ENCODE measurements at regions not wholly inside any gene's neighbourhood (a gene's known extent, or its start where the extent isn't known, plus 50 kb on each side); places are given as distances from the start of the nearest gene placed in this dataset.

DNA sequence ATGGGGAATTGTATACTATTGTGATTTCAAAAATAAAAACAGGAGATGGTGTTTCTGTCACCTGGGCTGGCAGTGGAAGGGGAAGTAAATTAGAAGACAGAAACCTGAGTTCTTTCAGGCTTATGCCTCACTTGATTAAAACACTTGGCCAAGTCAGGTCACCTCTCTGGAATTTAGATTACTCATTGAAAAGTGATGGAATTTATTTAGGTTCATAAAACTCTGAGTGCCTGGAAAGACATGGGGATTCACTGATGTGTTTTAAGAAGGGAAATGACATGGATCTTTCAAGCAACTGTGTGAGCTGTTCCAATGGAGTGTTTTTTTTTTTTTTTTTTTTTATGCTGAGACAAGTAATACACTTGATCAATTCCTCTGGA lies 400.1 kb downstream of the TMEM135 start:
- DNase-seq (no peak), ATAC-seq (no peak)
- H3K9me3 ChIP-seq: no peaks in the 10 kb centered on the region
- TF ChIP-seq, protein P1, sequence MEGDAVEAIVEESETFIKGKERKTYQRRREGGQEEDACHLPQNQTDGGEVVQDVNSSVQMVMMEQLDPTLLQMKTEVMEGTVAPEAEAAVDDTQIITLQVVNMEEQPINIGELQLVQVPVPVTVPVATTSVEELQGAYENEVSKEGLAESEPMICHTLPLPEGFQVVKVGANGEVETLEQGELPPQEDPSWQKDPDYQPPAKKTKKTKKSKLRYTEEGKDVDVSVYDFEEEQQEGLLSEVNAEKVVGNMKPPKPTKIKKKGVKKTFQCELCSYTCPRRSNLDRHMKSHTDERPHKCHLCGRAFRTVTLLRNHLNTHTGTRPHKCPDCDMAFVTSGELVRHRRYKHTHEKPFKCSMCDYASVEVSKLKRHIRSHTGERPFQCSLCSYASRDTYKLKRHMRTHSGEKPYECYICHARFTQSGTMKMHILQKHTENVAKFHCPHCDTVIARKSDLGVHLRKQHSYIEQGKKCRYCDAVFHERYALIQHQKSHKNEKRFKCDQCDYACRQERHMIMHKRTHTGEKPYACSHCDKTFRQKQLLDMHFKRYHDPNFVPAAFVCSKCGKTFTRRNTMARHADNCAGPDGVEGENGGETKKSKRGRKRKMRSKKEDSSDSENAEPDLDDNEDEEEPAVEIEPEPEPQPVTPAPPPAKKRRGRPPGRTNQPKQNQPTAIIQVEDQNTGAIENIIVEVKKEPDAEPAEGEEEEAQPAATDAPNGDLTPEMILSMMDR (IDR thresholded peaks at IDR 0.05): no peak
- intact Hi-C loops (cut with DNase I): no loop called here
- H3K4me3 ChIP-seq: no peak overlapping the region
- H3K4me1 ChIP-seq: no peaks in the 10 kb centered on the region
- H3K27me3 ChIP-seq: no peaks in the 10 kb centered on the region
- H3K36me3 ChIP-seq: no peaks in the 10 kb centered on the region
- H3K27ac ChIP-seq: no peak overlapping the region

DNA sequence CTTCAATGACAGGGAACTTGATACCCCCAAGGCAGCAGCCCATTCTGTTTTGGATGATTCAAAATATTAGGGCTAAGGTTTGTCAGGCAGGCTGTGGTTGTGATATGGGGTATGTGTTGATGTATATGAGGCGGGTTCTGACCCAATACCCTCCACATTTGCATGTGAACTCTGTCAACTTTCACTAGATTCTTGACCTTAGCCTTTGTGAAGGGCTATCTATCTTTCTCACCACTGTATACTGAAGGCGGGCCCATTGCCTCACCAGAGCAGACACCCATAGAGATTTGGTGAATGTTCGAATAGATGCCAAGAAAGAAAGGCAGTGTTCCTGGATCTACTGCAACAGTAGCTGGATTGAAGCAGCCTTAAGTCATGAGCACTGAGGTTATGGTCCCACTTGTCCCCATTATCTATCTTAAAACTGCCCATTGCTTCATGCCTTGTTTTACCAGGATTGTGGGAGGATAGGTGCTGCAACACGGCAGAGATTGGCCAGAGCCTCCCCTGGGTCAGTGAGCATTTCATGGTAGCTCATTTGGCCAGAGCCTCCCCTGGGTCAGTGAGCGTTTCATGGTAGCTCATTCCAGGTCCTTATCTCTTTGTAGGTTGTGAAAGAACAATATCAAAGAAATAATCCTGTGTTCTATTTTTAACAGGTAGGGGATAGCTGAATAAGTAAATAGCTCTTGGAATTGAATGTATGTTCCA lies 399.6 kb downstream of the TMEM135 start:
- intact Hi-C loops (cut with DNase I): no loop called here
- H3K27ac ChIP-seq: no peak overlapping the region
- ATAC-seq: no peak
- H3K36me3 ChIP-seq: no peaks in the 10 kb centered on the region
- no peaks in the 10 kb centered on the region for H3K27me3 ChIP-seq
- H3K4me3 ChIP-seq: no peak overlapping the region
- DNase-seq: no peak
- H3K9me3 ChIP-seq: no peaks in the 10 kb centered on the region
- TF ChIP-seq, protein P1 (IDR thresholded peaks at IDR 0.05): no peak
- H3K4me1 ChIP-seq: no peaks in the 10 kb centered on the region

DNA sequence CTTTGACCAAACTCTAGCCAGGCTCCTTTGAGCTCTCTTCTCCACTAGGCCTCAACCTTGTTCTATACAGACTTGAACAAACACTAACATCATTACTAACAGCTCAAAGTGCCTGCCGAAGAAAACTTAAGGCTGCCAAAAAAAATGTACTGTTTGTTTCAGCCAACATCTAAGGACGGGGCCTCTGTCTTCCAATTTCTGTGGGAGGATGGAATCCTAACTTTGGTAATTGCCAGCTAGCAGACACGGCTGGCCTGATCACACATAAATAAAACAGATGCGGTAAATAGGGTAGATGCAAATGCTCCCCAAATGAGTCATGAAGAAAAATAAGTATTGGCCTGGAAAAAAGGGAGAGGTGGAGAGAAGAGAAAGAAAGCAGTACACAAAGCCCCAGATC lies 394.3 kb downstream of the TMEM135 start:
- Histone ChIP-seq H3K4me3 (no peak overlapping the region), H3K27ac (no peak overlapping the region), H3K4me1 (no peaks in the 10 kb centered on the region), H3K36me3 (no peaks in the 10 kb centered on the region), H3K9me3 (no peaks in the 10 kb centered on the region), H3K27me3 (no peaks in the 10 kb centered on the region)
- TF ChIP-seq, protein P1 (IDR thresholded peaks at IDR 0.05): no peak
- intact Hi-C loops (cut with DNase I): no loop called here
- no peak for ATAC-seq
- DNase-seq: no peak

DNA sequence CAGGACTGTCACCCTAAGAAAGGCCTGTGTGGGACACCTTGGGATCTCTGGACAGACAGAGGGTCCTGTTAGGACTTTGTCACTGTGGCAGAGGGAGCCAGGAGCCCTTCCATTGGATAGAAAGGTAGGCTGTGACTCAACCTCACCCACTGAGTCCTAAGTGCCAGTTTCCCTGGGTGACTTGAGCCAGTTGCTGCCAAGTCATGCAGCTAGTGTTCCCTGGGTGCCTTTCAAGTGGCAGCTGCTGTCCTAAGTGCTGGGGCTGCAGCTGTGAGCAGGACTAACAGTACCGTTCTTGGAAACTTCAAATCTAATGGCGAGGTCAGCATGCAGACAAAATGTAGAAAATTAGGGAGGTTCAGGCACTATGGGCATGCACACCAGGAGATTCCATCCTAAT lies 393.7 kb downstream of the TMEM135 start:
- no peak for ATAC-seq
- TF ChIP-seq, protein P1 (IDR thresholded peaks at IDR 0.05): no peak
- Histone ChIP-seq H3K27me3 (no peaks in the 10 kb centered on the region), H3K27ac (no peak overlapping the region), H3K36me3 (no peaks in the 10 kb centered on the region), H3K4me3 (no peak overlapping the region), H3K9me3 (no peaks in the 10 kb centered on the region), H3K4me1 (no peaks in the 10 kb centered on the region)
- no peak for DNase-seq
- intact Hi-C loops (cut with DNase I): no loop called here

DNA sequence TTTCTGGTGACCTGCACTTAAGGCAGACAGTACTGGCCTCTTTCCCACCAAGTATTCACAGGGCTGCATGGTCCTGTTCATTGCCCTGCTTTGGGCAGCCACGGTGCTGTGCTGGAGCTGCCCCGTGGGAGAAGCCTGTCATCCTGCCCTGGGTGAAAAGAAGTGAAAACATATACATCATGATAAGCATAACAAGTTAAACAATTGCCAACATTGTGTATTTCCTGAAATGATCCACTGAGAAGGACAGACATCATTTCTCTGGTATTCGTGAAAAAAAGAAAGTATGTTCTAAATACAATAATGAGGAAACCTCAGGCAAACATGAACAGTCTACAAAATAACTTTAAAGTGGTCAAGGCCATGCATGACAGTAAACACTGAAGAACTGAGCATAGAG lies 393.1 kb downstream of the TMEM135 start:
- ATAC-seq (no peak), DNase-seq (no peak)
- Histone ChIP-seq H3K4me3 (no peak overlapping the region), H3K9me3 (no peaks in the 10 kb centered on the region), H3K27ac (no peak overlapping the region), H3K27me3 (no peaks in the 10 kb centered on the region), H3K36me3 (no peaks in the 10 kb centered on the region), H3K4me1 (no peaks in the 10 kb centered on the region)
- intact Hi-C loops (cut with DNase I): no loop called here
- TF ChIP-seq, protein P1 (IDR thresholded peaks at IDR 0.05): no peak

DNA sequence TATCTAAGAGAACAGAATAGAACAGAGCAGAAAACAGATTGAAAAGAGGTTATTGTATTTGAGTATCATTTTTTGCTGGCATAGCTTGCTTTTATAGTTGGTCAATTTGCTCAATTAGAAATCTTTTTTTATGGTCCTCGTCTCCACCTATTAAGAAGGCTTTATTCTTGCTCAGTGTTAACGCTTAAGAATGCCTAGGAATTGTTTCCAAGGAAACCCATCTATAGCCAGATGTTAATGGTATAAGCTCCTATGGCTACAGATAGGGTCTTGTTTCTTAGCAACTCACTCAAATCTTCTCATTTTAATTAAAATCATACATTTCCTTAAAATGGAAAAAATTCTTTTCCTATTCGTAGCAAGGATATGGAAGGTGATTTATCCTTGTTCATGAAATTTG lies 392.3 kb downstream of the TMEM135 start:
- Histone ChIP-seq H3K27me3 (no peaks in the 10 kb centered on the region), H3K4me3 (no peak overlapping the region), H3K4me1 (no peaks in the 10 kb centered on the region), H3K36me3 (no peaks in the 10 kb centered on the region), H3K27ac (no peak overlapping the region), H3K9me3 (no peaks in the 10 kb centered on the region)
- intact Hi-C loops (cut with DNase I): no loop called here
- ATAC-seq: no peak
- no peak for DNase-seq
- TF ChIP-seq, protein P1 (IDR thresholded peaks at IDR 0.05): no peak

All from upper lobe of right lung (tissue), 1 donor.